ENCODE measurements at regions not wholly inside any gene's neighbourhood (a gene's known extent, or its start where the extent isn't known, plus 50 kb on each side); places are given as distances from the start of the nearest gene placed in this dataset.
A peak's percentile ranks its signal among the peaks of the same experiment; 100 is the strongest.

- in situ Hi-C loops (cut with HindIII; ENCODE audit: low sequenced_read_pairs): no loop called here
- TF ChIP-seq, protein P1, sequence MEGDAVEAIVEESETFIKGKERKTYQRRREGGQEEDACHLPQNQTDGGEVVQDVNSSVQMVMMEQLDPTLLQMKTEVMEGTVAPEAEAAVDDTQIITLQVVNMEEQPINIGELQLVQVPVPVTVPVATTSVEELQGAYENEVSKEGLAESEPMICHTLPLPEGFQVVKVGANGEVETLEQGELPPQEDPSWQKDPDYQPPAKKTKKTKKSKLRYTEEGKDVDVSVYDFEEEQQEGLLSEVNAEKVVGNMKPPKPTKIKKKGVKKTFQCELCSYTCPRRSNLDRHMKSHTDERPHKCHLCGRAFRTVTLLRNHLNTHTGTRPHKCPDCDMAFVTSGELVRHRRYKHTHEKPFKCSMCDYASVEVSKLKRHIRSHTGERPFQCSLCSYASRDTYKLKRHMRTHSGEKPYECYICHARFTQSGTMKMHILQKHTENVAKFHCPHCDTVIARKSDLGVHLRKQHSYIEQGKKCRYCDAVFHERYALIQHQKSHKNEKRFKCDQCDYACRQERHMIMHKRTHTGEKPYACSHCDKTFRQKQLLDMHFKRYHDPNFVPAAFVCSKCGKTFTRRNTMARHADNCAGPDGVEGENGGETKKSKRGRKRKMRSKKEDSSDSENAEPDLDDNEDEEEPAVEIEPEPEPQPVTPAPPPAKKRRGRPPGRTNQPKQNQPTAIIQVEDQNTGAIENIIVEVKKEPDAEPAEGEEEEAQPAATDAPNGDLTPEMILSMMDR (IDR thresholded peaks at IDR 0.05; ENCODE audit: low read depth, low read length): no peak
Observed at GRCh38 chr4:158016511-158016910, 156.3 kb downstream of the GASK1B start.

GRCh38 chr4:158015241-158015640 lies 157.6 kb downstream of the GASK1B start:
- in situ Hi-C loops (cut with HindIII; ENCODE audit: low sequenced_read_pairs): no loop called here
- TF ChIP-seq, protein P1 (IDR thresholded peaks at IDR 0.05; ENCODE audit: low read depth, low read length): no peak

More at GRCh38 chr4:158016511-158016910, 156.3 kb downstream of the GASK1B start:
- peak; percentile 62 for DNase-seq (ENCODE audit: low read depth, low spot score)
- no peak overlapping the region for H3K4me3 ChIP-seq (ENCODE audit: low read depth, low read length)

DNA sequence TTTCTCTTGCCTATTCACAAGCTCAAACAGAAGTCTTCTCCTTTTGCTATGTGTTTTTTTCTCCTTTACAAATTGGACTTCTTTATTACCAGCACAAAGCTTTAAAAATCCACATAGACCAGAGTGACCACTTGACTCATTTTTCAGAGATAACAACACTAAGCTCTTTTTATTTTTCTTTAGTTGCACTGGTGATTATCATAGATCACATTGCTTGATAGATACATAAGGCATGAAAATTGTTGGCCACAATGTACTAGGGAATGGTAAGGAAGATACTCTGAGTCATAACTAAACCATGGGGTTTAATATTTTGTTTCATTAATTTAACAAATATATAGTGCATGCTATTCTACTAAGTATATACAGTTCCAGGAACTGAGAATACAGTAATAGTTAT lies 159.0 kb downstream of the GASK1B start:
- no peak overlapping the region for H3K4me3 ChIP-seq (ENCODE audit: low read depth, low read length)
- in situ Hi-C loops (cut with HindIII; ENCODE audit: low sequenced_read_pairs): no loop called here
- TF ChIP-seq, protein P1 (IDR thresholded peaks at IDR 0.05; ENCODE audit: low read depth, low read length): no peak
- DNase-seq (ENCODE audit: low read depth, low spot score): peak; percentile 67

More at GRCh38 chr4:158015241-158015640, 157.6 kb downstream of the GASK1B start:
- DNase-seq (ENCODE audit: low read depth, low spot score): peak; percentile 69
- H3K4me3 ChIP-seq (ENCODE audit: low read depth, low read length): no peak overlapping the region

DNA sequence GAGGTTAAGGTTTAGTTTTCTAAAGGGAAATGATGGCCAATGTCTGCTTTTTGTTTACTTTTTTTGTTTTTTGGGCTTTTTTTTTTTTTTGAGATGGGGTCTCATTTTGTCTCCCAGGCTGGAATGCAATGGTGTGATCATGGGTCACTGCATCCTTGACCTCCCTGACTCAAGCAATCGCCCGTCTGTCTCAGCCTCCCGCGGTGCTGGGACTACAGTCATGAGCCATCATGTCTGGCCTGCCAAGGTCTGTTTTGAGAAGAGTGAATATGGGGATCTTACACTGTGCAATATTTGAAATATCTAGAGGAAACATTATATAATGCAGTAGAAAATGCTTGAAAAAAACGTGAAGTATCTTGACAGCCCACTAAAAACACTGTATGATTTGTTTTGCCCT lies 162.5 kb downstream of the GASK1B start:
- in situ Hi-C loops (cut with HindIII; ENCODE audit: low sequenced_read_pairs): no loop called here
- TF ChIP-seq, protein P1 (IDR thresholded peaks at IDR 0.05; ENCODE audit: low read depth, low read length): no peak

GRCh38 chr4:158008551-158009218 lies 164.1 kb downstream of the GASK1B start:
- H3K4me3 ChIP-seq (ENCODE audit: low read depth, low read length): no peak overlapping the region
- in situ Hi-C loops (cut with HindIII; ENCODE audit: low sequenced_read_pairs): no loop called here
- peak; percentile 79 for DNase-seq (ENCODE audit: low read depth, low spot score)
- TF ChIP-seq, protein P1 (IDR thresholded peaks at IDR 0.05; ENCODE audit: low read depth, low read length): no peak

More for the DNA sequence above, 162.5 kb downstream of the GASK1B start:
- H3K4me3 ChIP-seq (ENCODE audit: low read depth, low read length): no peak overlapping the region
- no peak for DNase-seq (ENCODE audit: low read depth, low spot score)

DNA sequence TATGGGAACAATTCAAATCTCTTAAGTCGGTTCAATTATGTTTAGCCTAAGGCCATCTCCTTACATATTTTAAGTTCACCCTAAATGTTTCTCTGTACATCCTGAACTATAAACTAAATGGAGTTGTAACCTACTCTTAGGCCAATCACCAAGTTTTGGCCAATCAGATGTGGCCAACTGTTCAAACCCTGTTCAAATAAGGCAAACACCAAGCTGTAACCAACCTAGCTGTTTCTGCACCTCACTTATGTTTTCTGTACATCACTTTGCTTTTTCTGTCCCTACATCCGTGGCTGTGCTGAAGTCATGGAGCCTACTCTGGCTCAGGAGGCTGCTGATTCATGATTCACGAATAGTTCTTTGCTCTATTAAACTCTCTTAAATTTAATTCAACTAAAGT lies 165.3 kb downstream of the GASK1B start:
- no peak overlapping the region for H3K4me3 ChIP-seq (ENCODE audit: low read depth, low read length)
- in situ Hi-C loops (cut with HindIII; ENCODE audit: low sequenced_read_pairs): no loop called here
- DNase-seq (ENCODE audit: low read depth, low spot score): no peak
- TF ChIP-seq, protein P1 (IDR thresholded peaks at IDR 0.05; ENCODE audit: low read depth, low read length): no peak

Data from astrocyte of the spinal cord (primary cell).